Progenitor cell of endocrine pancreas (in vitro differentiated cells): ENCODE measurements at regions not wholly inside any gene's neighbourhood (a gene's known extent, or its start where the extent isn't known, plus 50 kb on each side); places are given as distances from the start of the nearest gene placed in this dataset.

Source experiments
- DNase-seq: peaks from one replicate; pipeline ENCODE4 v3.0.0; 2021; ENCODE audit warnings: low spot score; ENCODE audit not compliant: unreplicated experiment
- H3K27ac Mint-ChIP-seq: 2 replicates; pipeline ENCODE4 v1.8.0; 2021; ENCODE audit warnings: mild to moderate bottlenecking, moderate library complexity, mixed read lengths
- H3K27me3 Mint-ChIP-seq: 2 replicates; pipeline ENCODE4 v1.8.0; 2021; ENCODE audit warnings: mixed read lengths
- H3K36me3 Mint-ChIP-seq: 2 replicates; pipeline ENCODE4 v1.8.0; 2022; ENCODE audit warnings: mixed read lengths; ENCODE audit not compliant: insufficient read depth
- H3K4me1 Mint-ChIP-seq: 2 replicates; pipeline ENCODE4 v1.8.0; 2021; ENCODE audit warnings: low read depth, mixed read lengths
- H3K4me3 Mint-ChIP-seq: 2 replicates; pipeline ENCODE4 v1.8.0; 2021; ENCODE audit warnings: low read depth, mild to moderate bottlenecking, moderate library complexity, mixed read lengths
- H3K9me3 Mint-ChIP-seq: 2 replicates; pipeline ENCODE4 v1.8.0; 2021; ENCODE audit warnings: low read depth, mixed read lengths
- CTCF ChIP-seq: fragments of 200-600 bp; sonication (generic); IDR thresholded peaks from one replicate; pipeline ENCODE4 v1.5.0; 2021; ENCODE audit warnings: antibody characterized with exemption, mild to moderate bottlenecking; ENCODE audit not compliant: unreplicated experiment

GRCh38 chr5:117454716-117455212 lies 880.1 kb upstream of the SEMA6A start:
- peak overlapping the region; percentile 84 for H3K4me3 Mint-ChIP-seq
- H3K27ac Mint-ChIP-seq = peak overlapping the region; percentile 53
- TF ChIP-seq CTCF = peak; percentile 73
- H3K27me3 Mint-ChIP-seq = no peaks in the 10 kb centered on the region
- no peaks in the 10 kb centered on the region for H3K9me3 Mint-ChIP-seq
- H3K4me1 Mint-ChIP-seq = no peaks in the 10 kb centered on the region
- H3K36me3 Mint-ChIP-seq = no peaks in the 10 kb centered on the region
- peak; percentile 34 for DNase-seq

- H3K27ac Mint-ChIP-seq = no peak overlapping the region
- DNase-seq = no peak
- H3K36me3 Mint-ChIP-seq = no peaks in the 10 kb centered on the region
- no peak overlapping the region for H3K4me3 Mint-ChIP-seq
- no peaks in the 10 kb centered on the region for H3K4me1 Mint-ChIP-seq
- no peaks in the 10 kb centered on the region for H3K9me3 Mint-ChIP-seq
- TF ChIP-seq CTCF = no peak
- no peaks in the 10 kb centered on the region for H3K27me3 Mint-ChIP-seq
Measured at GRCh38 chr5:117436846-117437245, 862.2 kb upstream of the SEMA6A start.

- no peaks in the 10 kb centered on the region for H3K36me3 Mint-ChIP-seq
- H3K4me3 Mint-ChIP-seq = no peak overlapping the region
- H3K27me3 Mint-ChIP-seq = no peaks in the 10 kb centered on the region
- H3K27ac Mint-ChIP-seq = no peak overlapping the region
- DNase-seq = no peak
- H3K9me3 Mint-ChIP-seq = no peaks in the 10 kb centered on the region
- no peaks in the 10 kb centered on the region for H3K4me1 Mint-ChIP-seq
- no peak for TF ChIP-seq CTCF
Measured at GRCh38 chr5:117435203-117435602, 860.6 kb upstream of the SEMA6A start.

GRCh38 chr5:117434254-117434653 lies 859.6 kb upstream of the SEMA6A start:
- no peaks in the 10 kb centered on the region for H3K27me3 Mint-ChIP-seq
- no peaks in the 10 kb centered on the region for H3K36me3 Mint-ChIP-seq
- no peak for TF ChIP-seq CTCF
- no peak overlapping the region for H3K27ac Mint-ChIP-seq
- no peaks in the 10 kb centered on the region for H3K4me1 Mint-ChIP-seq
- no peak for DNase-seq
- H3K9me3 Mint-ChIP-seq = no peaks in the 10 kb centered on the region
- no peak overlapping the region for H3K4me3 Mint-ChIP-seq

GRCh38 chr5:117433818-117434217 lies 859.2 kb upstream of the SEMA6A start:
- DNase-seq = no peak
- Mint-ChIP-seq H3K27ac (no peak overlapping the region), H3K4me1 (no peaks in the 10 kb centered on the region), H3K36me3 (no peaks in the 10 kb centered on the region), H3K27me3 (no peaks in the 10 kb centered on the region), H3K4me3 (no peak overlapping the region), H3K9me3 (no peaks in the 10 kb centered on the region)
- TF ChIP-seq CTCF = no peak
